Liver (tissue), 3 donors: ENCODE measurements at regions not wholly inside any gene's neighbourhood (a gene's known extent, or its start where the extent isn't known, plus 50 kb on each side); places are given as distances from the start of the nearest gene placed in this dataset.

Experiments
- ATF3 ChIP-seq: IDR thresholded peaks from 2 replicates; pipeline ENCODE4 v1.6.1; 2016; ENCODE audit warnings: antibody characterized with exemption
- CTCF ChIP-seq: fragments of 150-350 bp; IDR thresholded peaks from 2 replicates; pipeline ENCODE4 v1.5.1; 2017; ENCODE audit warnings: improper control_type of control experiment, low read depth, low read length; ENCODE audit not compliant: missing input control
- EGR1 ChIP-seq, 2 donors: IDR thresholded peaks; 2 replicates each; pipeline ENCODE4 v1.6.1; 2016 to 2018; ENCODE audit warnings: antibody characterized with exemption in 2 of 2, low read depth in 2 of 2
- HNF4G ChIP-seq: IDR thresholded peaks from 2 replicates; pipeline ENCODE4 v1.6.1; 2016; ENCODE audit warnings: antibody characterized with exemption
- RAD21 ChIP-seq, 2 donors: IDR thresholded peaks; 2 replicates each; pipeline ENCODE4 v1.6.1; 2016; ENCODE audit warnings: antibody characterized with exemption in 2 of 2, mild to moderate bottlenecking in 2 of 2
- REST ChIP-seq: IDR thresholded peaks from 2 replicates; pipeline ENCODE4 v1.6.1; 2016; ENCODE audit warnings: antibody characterized with exemption, mild to moderate bottlenecking
- SP1 ChIP-seq: IDR thresholded peaks from 2 replicates; pipeline ENCODE4 v1.6.1; 2018; ENCODE audit warnings: antibody characterized with exemption, mild to moderate bottlenecking
- TAF1 ChIP-seq: conservative IDR thresholded peaks from 2 replicates; pipeline ENCODE4 v1.6.1; 2016; ENCODE audit warnings: antibody characterized with exemption, mild to moderate bottlenecking
- TF ChIP-seq, protein P1 (sequence below): IDR thresholded peaks from 2 replicates; pipeline ENCODE4 v1.6.1; 2016; ENCODE audit warnings: antibody characterized with exemption
- donor health status: healthy.
- donor health status: healthy.

- TF ChIP-seq CTCF (no peak), RAD21 (IDR thresholded peaks at IDR 0.05) (no peak), HNF4G (no peak), SP1 (no peak), ATF3 (no peak), TAF1 (no peak), EGR1 (IDR thresholded peaks at IDR 0.05; ENCODE audit: low read depth in 2 of 2) (no peak), REST (no peak)
- TF ChIP-seq, protein P1, sequence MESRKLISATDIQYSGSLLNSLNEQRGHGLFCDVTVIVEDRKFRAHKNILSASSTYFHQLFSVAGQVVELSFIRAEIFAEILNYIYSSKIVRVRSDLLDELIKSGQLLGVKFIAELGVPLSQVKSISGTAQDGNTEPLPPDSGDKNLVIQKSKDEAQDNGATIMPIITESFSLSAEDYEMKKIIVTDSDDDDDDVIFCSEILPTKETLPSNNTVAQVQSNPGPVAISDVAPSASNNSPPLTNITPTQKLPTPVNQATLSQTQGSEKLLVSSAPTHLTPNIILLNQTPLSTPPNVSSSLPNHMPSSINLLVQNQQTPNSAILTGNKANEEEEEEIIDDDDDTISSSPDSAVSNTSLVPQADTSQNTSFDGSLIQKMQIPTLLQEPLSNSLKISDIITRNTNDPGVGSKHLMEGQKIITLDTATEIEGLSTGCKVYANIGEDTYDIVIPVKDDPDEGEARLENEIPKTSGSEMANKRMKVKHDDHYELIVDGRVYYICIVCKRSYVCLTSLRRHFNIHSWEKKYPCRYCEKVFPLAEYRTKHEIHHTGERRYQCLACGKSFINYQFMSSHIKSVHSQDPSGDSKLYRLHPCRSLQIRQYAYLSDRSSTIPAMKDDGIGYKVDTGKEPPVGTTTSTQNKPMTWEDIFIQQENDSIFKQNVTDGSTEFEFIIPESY = no peak
These were observed 92.8 kb upstream of the PALS2 start for GRCh38 chr7:24480501-24480900.
